Stomach smooth muscle (tissue), 2 donors: ENCODE measurements at regions not wholly inside any gene's neighbourhood (a gene's known extent, or its start where the extent isn't known, plus 50 kb on each side); places are given as distances from the start of the nearest gene placed in this dataset.

Experiments
- H3K27ac ChIP-seq: one replicate; pipeline ENCODE4 v1.7.0; 2013; ENCODE audit warnings: mild to moderate bottlenecking, low read length, inconsistent platforms
- H3K27me3 ChIP-seq, 2 donors: one replicate each; pipeline ENCODE4 v1.7.0; 2013; ENCODE audit warnings: low read length in 2 of 2; ENCODE audit not compliant: insufficient read depth in 2 of 2, control insufficient read depth in 1 of 2
- H3K36me3 ChIP-seq, 2 donors: one replicate each; pipeline ENCODE4 v1.7.0; 2013; ENCODE audit warnings: low read length in 2 of 2; ENCODE audit not compliant: control insufficient read depth in 2 of 2, insufficient read depth in 2 of 2
- H3K4me1 ChIP-seq: one replicate; pipeline ENCODE4 v1.7.0; 2013; ENCODE audit warnings: low read length; ENCODE audit not compliant: control insufficient read depth, insufficient read depth
- H3K4me3 ChIP-seq, 2 donors: one replicate each; pipeline ENCODE4 v1.7.0; 2013; ENCODE audit warnings: low read length in 2 of 2
- H3K9ac ChIP-seq, 2 donors: one replicate each; pipeline ENCODE4 v1.7.0; 2013; ENCODE audit warnings: low read length in 2 of 2, mild to moderate bottlenecking in 1 of 2
- H3K9me3 ChIP-seq, 2 donors: one replicate each; pipeline ENCODE4 v1.7.0; 2013; ENCODE audit warnings: low read length in 2 of 2; ENCODE audit not compliant: control insufficient read depth in 2 of 2
- donor health status: healthy.
- donor health status: Pancreatic carcinoma.

- no peak overlapping the region for H3K9ac ChIP-seq
- H3K36me3 ChIP-seq: no peaks in the 10 kb centered on the region
- no peak overlapping the region for H3K27ac ChIP-seq
- no peak overlapping the region for H3K4me3 ChIP-seq
- H3K27me3 ChIP-seq: no peaks in the 10 kb centered on the region
- H3K9me3 ChIP-seq: no peaks in the 10 kb centered on the region
- no peaks in the 10 kb centered on the region for H3K4me1 ChIP-seq
Measured at GRCh38 chr2:147031897-147032296, 812.9 kb upstream of the ACVR2A start.

GRCh38 chr2:147030966-147031720, 813.7 kb upstream of the ACVR2A start:
- no peaks in the 10 kb centered on the region for H3K36me3 ChIP-seq
- no peaks in the 10 kb centered on the region for H3K27me3 ChIP-seq
- no peaks in the 10 kb centered on the region for H3K9me3 ChIP-seq
- no peak overlapping the region for H3K27ac ChIP-seq
- no peak overlapping the region for H3K9ac ChIP-seq
- peaks cover 2% of the 10 kb centered on the region for H3K4me1 ChIP-seq
- H3K4me3 ChIP-seq: no peak overlapping the region

- H3K27ac ChIP-seq: no peak overlapping the region
- H3K9me3 ChIP-seq: peaks cover 0 to 2% of the 10 kb centered on the region in 2 donors
- H3K4me1 ChIP-seq: peaks cover 2% of the 10 kb centered on the region
- H3K27me3 ChIP-seq: no peaks in the 10 kb centered on the region
- H3K4me3 ChIP-seq: no peak overlapping the region
- H3K9ac ChIP-seq: no peak overlapping the region
- no peaks in the 10 kb centered on the region for H3K36me3 ChIP-seq
Measured at GRCh38 chr2:147027436-147027835, 817.4 kb upstream of the ACVR2A start.

GRCh38 chr2:147026664-147027295, 818.0 kb upstream of the ACVR2A start:
- peaks cover 2% of the 10 kb centered on the region for H3K4me1 ChIP-seq
- no peak overlapping the region for H3K4me3 ChIP-seq
- no peak overlapping the region for H3K27ac ChIP-seq
- no peaks in the 10 kb centered on the region for H3K27me3 ChIP-seq
- H3K36me3 ChIP-seq: no peaks in the 10 kb centered on the region
- H3K9me3 ChIP-seq: peaks cover 0 to 2% of the 10 kb centered on the region in 2 donors
- no peak overlapping the region for H3K9ac ChIP-seq

- Histone ChIP-seq H3K9ac (no peak overlapping the region), H3K9me3 (peaks cover 0 to 2% of the 10 kb centered on the region in 2 donors), H3K4me3 (no peak overlapping the region), H3K27me3 (no peaks in the 10 kb centered on the region), H3K4me1 (peaks cover 2% of the 10 kb centered on the region), H3K36me3 (no peaks in the 10 kb centered on the region), H3K27ac (no peak overlapping the region)
Measured at GRCh38 chr2:147025646-147026585, 818.9 kb upstream of the ACVR2A start.

- H3K9ac ChIP-seq: no peak overlapping the region
- peaks cover 0 to 2% of the 10 kb centered on the region in 2 donors for H3K9me3 ChIP-seq
- no peaks in the 10 kb centered on the region for H3K4me1 ChIP-seq
- H3K4me3 ChIP-seq: no peak overlapping the region
- no peak overlapping the region for H3K27ac ChIP-seq
- no peaks in the 10 kb centered on the region for H3K27me3 ChIP-seq
- H3K36me3 ChIP-seq: no peaks in the 10 kb centered on the region
Measured at GRCh38 chr2:147019311-147019710, 825.5 kb upstream of the ACVR2A start.

- H3K27ac ChIP-seq: no peak overlapping the region
- H3K36me3 ChIP-seq: no peaks in the 10 kb centered on the region
- peaks cover 0 to 2% of the 10 kb centered on the region in 2 donors for H3K9me3 ChIP-seq
- H3K9ac ChIP-seq: no peak overlapping the region
- no peak overlapping the region for H3K4me3 ChIP-seq
- no peaks in the 10 kb centered on the region for H3K4me1 ChIP-seq
- no peaks in the 10 kb centered on the region for H3K27me3 ChIP-seq
Measured at GRCh38 chr2:147017951-147018645, 826.7 kb upstream of the ACVR2A start.

GRCh38 chr2:147016181-147016580, 828.6 kb upstream of the ACVR2A start:
- H3K27ac ChIP-seq: no peak overlapping the region

GRCh38 chr2:147015591-147015990, 829.2 kb upstream of the ACVR2A start:
- H3K4me1 ChIP-seq: no peaks in the 10 kb centered on the region
- no peaks in the 10 kb centered on the region for H3K27me3 ChIP-seq
- no peak overlapping the region for H3K4me3 ChIP-seq
- no peak overlapping the region for H3K27ac ChIP-seq
- H3K36me3 ChIP-seq: no peaks in the 10 kb centered on the region
- no peak overlapping the region for H3K9ac ChIP-seq
- no peaks in the 10 kb centered on the region for H3K9me3 ChIP-seq

More at GRCh38 chr2:147016181-147016580, 828.6 kb upstream of the ACVR2A start:
- Histone ChIP-seq H3K9me3 (no peaks in the 10 kb centered on the region), H3K9ac (no peak overlapping the region), H3K27me3 (no peaks in the 10 kb centered on the region), H3K4me3 (no peak overlapping the region), H3K36me3 (no peaks in the 10 kb centered on the region), H3K4me1 (no peaks in the 10 kb centered on the region)

GRCh38 chr2:147013696-147014392, 831.0 kb upstream of the ACVR2A start:
- Histone ChIP-seq H3K27me3 (no peaks in the 10 kb centered on the region), H3K9me3 (no peaks in the 10 kb centered on the region), H3K4me1 (no peaks in the 10 kb centered on the region), H3K9ac (no peak overlapping the region), H3K4me3 (no peak overlapping the region), H3K36me3 (no peaks in the 10 kb centered on the region), H3K27ac (no peak overlapping the region)
